Cardiac fibroblast (primary cell): ENCODE measurements at regions not wholly inside any gene's neighbourhood (a gene's known extent, or its start where the extent isn't known, plus 50 kb on each side); places are given as distances from the start of the nearest gene placed in this dataset.
"Not testable (repeated sequence)": the region's sequence is repeated elsewhere in the genome, so short reads cannot be mapped to it uniquely, and the experiment has no call there.

Experiments used
- DNase-seq, 2 donors: peaks; one replicate each; pipeline versions ENCODE4 v3.0.0 to v3.0.0-alpha.2; 2010; ENCODE audit warnings: low read depth in 2 of 2
- H3K4me3 ChIP-seq, 2 donors: replicated peaks in 1 of 2; 1 replicate in 1 of 2; 2 replicates in 1 of 2; pipeline ENCODE4 v1.5.1; 2011; ENCODE audit warnings: low read depth in 2 of 2, low read length in 2 of 2, mild to moderate bottlenecking in 2 of 2, moderate library complexity in 1 of 2
- TF ChIP-seq, protein P1 (sequence below): IDR thresholded peaks from one replicate; pipeline ENCODE4 v1.5.1; 2011; ENCODE audit warnings: low read depth, mild to moderate bottlenecking, low read length, inconsistent platforms

DNA sequence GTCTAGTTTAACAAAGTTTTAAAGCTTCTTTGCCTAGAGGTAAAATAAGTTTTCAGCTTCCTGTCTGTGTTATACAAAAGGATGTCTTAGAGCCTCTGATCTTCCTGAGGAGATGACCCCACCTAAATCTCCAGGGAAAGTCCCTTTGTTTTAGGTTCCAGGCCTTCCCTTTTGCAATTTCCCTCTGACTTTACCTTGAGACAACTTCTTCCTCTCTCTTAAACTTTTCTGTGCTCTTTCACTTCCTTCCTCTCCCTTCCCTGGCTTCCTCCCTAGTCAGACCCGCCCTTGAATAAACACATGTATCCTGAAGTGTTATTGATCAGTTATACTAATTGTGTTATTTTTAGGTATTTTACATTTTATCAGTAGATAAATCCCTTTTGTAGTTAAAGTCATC lies 134.8 kb downstream of the DYRK2 start:
- H3K4me3 ChIP-seq = no peak overlapping the region
- no peak for DNase-seq
- TF ChIP-seq, protein P1, sequence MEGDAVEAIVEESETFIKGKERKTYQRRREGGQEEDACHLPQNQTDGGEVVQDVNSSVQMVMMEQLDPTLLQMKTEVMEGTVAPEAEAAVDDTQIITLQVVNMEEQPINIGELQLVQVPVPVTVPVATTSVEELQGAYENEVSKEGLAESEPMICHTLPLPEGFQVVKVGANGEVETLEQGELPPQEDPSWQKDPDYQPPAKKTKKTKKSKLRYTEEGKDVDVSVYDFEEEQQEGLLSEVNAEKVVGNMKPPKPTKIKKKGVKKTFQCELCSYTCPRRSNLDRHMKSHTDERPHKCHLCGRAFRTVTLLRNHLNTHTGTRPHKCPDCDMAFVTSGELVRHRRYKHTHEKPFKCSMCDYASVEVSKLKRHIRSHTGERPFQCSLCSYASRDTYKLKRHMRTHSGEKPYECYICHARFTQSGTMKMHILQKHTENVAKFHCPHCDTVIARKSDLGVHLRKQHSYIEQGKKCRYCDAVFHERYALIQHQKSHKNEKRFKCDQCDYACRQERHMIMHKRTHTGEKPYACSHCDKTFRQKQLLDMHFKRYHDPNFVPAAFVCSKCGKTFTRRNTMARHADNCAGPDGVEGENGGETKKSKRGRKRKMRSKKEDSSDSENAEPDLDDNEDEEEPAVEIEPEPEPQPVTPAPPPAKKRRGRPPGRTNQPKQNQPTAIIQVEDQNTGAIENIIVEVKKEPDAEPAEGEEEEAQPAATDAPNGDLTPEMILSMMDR = no peak

DNA sequence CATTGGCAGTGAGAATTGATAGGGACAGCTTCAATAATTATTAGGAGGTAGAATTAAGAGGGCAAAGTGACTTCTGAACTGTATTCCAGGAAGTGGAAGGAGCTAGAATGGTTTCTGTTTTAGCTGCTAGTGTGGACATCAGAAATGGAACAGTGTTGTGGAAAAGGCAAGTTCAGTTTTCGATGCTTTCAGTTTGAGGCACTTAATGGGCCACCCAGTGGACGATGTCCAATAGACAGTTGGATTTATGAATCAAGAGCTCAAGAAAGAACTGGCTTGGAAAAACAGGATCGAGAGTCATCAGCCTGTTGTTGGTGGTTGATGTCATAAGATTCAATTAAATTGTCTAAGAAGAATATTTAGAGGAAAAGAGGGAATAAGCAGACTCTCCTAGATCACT lies 136.3 kb downstream of the DYRK2 start:
- H3K4me3 ChIP-seq = no peak overlapping the region
- TF ChIP-seq, protein P1 = no peak
- DNase-seq = no peak

DNA sequence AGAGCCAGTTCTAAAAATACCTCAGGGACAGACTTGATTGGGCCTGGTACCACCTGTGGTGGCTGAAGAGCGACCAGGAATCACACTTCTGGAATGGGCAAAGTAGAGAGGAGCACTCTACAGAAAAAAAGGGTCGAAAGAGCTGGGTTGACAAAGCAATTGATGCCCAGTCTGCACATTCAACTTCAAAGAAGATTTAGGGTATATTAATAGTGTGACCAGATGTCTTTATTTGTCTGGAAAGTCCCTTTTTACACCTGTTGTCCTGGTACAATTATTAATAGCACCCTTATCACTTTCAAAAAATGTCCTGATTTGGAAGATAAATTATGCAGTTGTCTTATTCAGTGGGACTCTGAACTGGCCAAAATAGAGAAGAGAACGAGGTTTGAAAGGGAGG lies 137.5 kb downstream of the DYRK2 start:
- TF ChIP-seq, protein P1 = no peak

DNA sequence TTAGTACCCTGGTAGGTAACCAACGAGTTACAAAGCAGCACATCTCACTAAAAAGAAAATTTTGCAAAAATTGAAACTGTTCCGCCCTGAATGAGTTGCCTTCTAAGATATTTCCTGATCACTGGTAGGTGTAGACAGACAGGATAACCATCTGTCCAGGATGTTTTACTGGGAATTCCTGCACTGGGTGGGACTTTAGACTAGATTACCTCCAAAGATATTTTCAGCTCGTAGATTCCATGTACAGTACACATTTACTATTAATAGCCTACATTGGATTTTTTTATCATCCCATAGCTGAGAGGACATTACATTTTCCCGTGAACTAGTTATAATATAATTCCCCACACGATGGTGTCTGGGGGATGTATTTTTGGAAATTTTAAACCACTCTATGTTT lies 139.6 kb downstream of the DYRK2 start:
- TF ChIP-seq, protein P1 = no peak
- no peak for DNase-seq
- H3K4me3 ChIP-seq = no peak overlapping the region

More for the DNA sequence above, 137.5 kb downstream of the DYRK2 start:
- no peak overlapping the region for H3K4me3 ChIP-seq
- no peak for DNase-seq

DNA sequence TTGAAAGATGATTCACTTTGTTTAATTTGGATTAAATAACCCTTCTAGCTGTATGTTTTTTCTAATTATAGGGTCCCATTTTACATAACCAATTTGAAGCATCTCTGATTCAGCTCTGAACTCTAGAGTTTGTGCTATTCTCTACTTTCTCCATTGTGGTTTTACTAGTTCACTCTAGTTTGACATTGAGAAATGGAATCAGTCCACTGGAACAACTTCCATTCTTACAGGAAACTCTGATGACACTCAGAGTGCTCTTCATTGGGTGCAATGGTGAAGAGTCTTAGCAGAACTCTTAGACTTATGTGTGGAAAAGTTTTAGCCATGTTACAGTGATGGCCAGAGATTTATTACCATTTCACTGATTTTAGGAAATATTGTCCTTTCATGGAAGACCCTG lies 140.7 kb downstream of the DYRK2 start:
- DNase-seq = no peak
- TF ChIP-seq, protein P1 = no peak
- no peak overlapping the region for H3K4me3 ChIP-seq

DNA sequence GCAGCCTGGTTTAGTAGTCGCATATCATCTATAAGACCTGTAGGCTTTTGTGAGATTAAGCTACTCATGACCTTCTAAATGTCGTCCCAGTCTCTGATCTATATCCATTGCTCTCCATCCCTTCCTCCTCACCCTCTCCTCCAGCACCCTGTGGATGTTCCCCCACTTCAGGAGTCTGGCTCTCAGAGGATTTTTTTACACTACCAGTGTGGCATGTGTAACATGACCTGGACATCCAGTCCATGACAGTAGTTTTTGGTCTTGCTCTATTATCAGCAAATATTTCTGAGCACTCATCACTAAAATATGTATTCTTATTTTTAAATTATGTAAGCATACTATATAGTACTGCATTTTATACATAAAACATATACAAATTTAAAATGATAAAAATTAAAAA lies 142.1 kb downstream of the DYRK2 start:
- no peak for DNase-seq
- TF ChIP-seq, protein P1 = no peak
- H3K4me3 ChIP-seq = no peak overlapping the region

DNA sequence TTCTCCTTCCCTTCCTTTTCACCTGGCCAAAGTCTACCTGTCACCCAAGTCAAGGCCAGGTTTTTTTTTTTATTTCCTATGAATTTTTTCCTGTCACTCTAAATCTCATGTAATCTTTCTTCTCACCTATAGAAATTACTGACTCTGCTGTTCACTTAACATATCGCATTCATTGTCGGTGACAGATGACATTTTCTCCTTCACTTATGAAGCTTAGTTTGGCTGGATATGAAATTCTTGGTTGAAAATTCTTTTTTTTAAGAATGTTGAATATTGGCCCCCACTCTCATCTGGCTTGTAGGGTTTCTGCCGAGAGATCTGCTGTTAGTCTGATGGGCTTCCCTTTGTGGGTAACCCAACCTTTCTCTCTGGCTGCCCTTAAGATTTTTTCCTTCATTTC lies 142.8 kb downstream of the DYRK2 start:
- not testable (repeated sequence) for H3K4me3 ChIP-seq, DNase-seq
